ENCODE measurements at regions not wholly inside any gene's neighbourhood (a gene's known extent, or its start where the extent isn't known, plus 50 kb on each side); places are given as distances from the start of the nearest gene placed in this dataset.
"Not testable (repeated sequence)": the region's sequence is repeated elsewhere in the genome, so short reads cannot be mapped to it uniquely, and the experiment has no call there.

DNA sequence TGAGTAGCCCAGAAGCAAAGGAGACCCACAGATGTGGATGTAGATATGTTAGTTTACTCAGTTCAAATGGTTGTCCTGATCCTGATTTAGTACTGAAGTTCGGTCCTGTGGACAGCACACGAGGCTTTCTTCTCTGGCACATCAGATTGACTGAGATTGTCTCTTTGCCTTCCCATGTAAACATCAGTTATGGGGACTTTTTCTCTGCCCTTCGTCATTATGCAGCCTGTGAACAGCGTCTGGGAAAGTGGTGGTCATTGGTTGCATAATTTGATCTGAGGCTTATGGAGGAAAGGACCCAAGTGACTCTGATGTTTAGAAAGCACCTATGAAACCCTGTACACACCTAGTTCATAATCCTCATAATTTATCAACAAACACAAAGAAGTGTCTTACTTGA lies 264.5 kb upstream of the SGCG start:
- TF ChIP-seq, protein P1, sequence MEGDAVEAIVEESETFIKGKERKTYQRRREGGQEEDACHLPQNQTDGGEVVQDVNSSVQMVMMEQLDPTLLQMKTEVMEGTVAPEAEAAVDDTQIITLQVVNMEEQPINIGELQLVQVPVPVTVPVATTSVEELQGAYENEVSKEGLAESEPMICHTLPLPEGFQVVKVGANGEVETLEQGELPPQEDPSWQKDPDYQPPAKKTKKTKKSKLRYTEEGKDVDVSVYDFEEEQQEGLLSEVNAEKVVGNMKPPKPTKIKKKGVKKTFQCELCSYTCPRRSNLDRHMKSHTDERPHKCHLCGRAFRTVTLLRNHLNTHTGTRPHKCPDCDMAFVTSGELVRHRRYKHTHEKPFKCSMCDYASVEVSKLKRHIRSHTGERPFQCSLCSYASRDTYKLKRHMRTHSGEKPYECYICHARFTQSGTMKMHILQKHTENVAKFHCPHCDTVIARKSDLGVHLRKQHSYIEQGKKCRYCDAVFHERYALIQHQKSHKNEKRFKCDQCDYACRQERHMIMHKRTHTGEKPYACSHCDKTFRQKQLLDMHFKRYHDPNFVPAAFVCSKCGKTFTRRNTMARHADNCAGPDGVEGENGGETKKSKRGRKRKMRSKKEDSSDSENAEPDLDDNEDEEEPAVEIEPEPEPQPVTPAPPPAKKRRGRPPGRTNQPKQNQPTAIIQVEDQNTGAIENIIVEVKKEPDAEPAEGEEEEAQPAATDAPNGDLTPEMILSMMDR (IDR thresholded peaks at IDR 0.05; ENCODE audit: low read depth, low read length) = not testable (repeated sequence)
- TF ChIP-seq POLR2A (IDR thresholded peaks at IDR 0.05; ENCODE audit: extremely low read depth, insufficient read length) = not testable (repeated sequence)
- TF ChIP-seq, protein P2, sequence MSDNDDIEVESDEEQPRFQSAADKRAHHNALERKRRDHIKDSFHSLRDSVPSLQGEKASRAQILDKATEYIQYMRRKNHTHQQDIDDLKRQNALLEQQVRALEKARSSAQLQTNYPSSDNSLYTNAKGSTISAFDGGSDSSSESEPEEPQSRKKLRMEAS (IDR thresholded peaks at IDR 0.05; ENCODE audit: low read depth, low read length) = not testable (repeated sequence)
